ENCODE measurements at regions not wholly inside any gene's neighbourhood (a gene's known extent, or its start where the extent isn't known, plus 50 kb on each side); places are given as distances from the start of the nearest gene placed in this dataset.

- TF ChIP-seq POLR2A (IDR thresholded peaks at IDR 0.05), result no peak
- TF ChIP-seq CTCF (IDR thresholded peaks at IDR 0.05), result no peak
Measured at GRCh38 chr2:120551522-120551921, 184.1 kb upstream of the GLI2 start.
